HG03025 (cell line): ENCODE measurements at regions not wholly inside any gene's neighbourhood (a gene's known extent, or its start where the extent isn't known, plus 50 kb on each side); places are given as distances from the start of the nearest gene placed in this dataset.
"Not testable (repeated sequence)": the region's sequence is repeated elsewhere in the genome, so short reads cannot be mapped to it uniquely, and the experiment has no call there.

Experiments
- ATAC-seq: cut with Tn5 transposase; IDR thresholded peaks from one replicate; pipeline ENCODE4 v1.9.1; 2021; ENCODE audit warnings: mild to moderate bottlenecking, moderate library complexity; ENCODE audit not compliant: unreplicated experiment, low FRiP score

GRCh38 chr10:131363416-131363815 is 51.9 kb upstream of the TCERG1L start:
- ATAC-seq: no peak

GRCh38 chr10:131371571-131371970 is 60.0 kb upstream of the TCERG1L start:
- ATAC-seq: no peak

- no peak for ATAC-seq
Observed at GRCh38 chr10:131381576-131381975, 70.1 kb upstream of the TCERG1L start.

GRCh38 chr10:131385161-131385872 is 73.8 kb upstream of the TCERG1L start:
- not testable (repeated sequence) for ATAC-seq

- no peak for ATAC-seq
Observed at GRCh38 chr10:131387018-131387529, 75.6 kb upstream of the TCERG1L start.

- no peak for ATAC-seq
Observed at GRCh38 chr10:131391936-131392335, 80.4 kb upstream of the TCERG1L start.

- ATAC-seq: no peak
Observed at GRCh38 chr10:131396121-131397050, 84.9 kb upstream of the TCERG1L start.

GRCh38 chr10:131398166-131398565 is 86.6 kb upstream of the TCERG1L start:
- ATAC-seq: no peak

- no peak for ATAC-seq
Observed at GRCh38 chr10:131399981-131400380, 88.5 kb upstream of the TCERG1L start.

- ATAC-seq: no peak
Observed at GRCh38 chr10:131400513-131400912, 89.0 kb upstream of the TCERG1L start.

- no peak for ATAC-seq
Observed at GRCh38 chr10:131402771-131403650, 91.5 kb upstream of the TCERG1L start.

GRCh38 chr10:131403936-131404335 is 92.4 kb upstream of the TCERG1L start:
- ATAC-seq: no peak

GRCh38 chr10:131404886-131405285 is 93.4 kb upstream of the TCERG1L start:
- ATAC-seq: no peak

- ATAC-seq: no peak
Observed at GRCh38 chr10:131406676-131407392, 95.3 kb upstream of the TCERG1L start.

GRCh38 chr10:131418681-131419080 is 107.2 kb upstream of the TCERG1L start:
- ATAC-seq: no peak

GRCh38 chr10:131419797-131420196 is 108.3 kb upstream of the TCERG1L start:
- no peak for ATAC-seq

- no peak for ATAC-seq
Observed at GRCh38 chr10:131420867-131421266, 109.3 kb upstream of the TCERG1L start.

- no peak for ATAC-seq
Observed at GRCh38 chr10:131421381-131421780, 109.9 kb upstream of the TCERG1L start.

GRCh38 chr10:131422731-131423130 is 111.2 kb upstream of the TCERG1L start:
- no peak for ATAC-seq

- ATAC-seq: no peak
Observed at GRCh38 chr10:131424053-131424452, 112.5 kb upstream of the TCERG1L start.
